ENCODE measurements at regions not wholly inside any gene's neighbourhood (a gene's known extent, or its start where the extent isn't known, plus 50 kb on each side); places are given as distances from the start of the nearest gene placed in this dataset.

- TF ChIP-seq CTCF (IDR thresholded peaks at IDR 0.05; ENCODE audit: low read length) (no peak), EZH2 (IDR thresholded peaks at IDR 0.05; ENCODE audit: borderline replicate concordance, low read length) (no peak)
These were observed 199.5 kb downstream of the REEP3 start for GRCh38 chr10:63720676-63721075.
